IPS-15b (cell line): ENCODE measurements at regions not wholly inside any gene's neighbourhood (a gene's known extent, or its start where the extent isn't known, plus 50 kb on each side); places are given as distances from the start of the nearest gene placed in this dataset.

Experiments used
- H3K27me3 ChIP-seq: one replicate; pipeline ENCODE4 v1.6.1; 2013; ENCODE audit warnings: low read length; ENCODE audit not compliant: control insufficient read depth, insufficient read depth
- H3K36me3 ChIP-seq: one replicate; pipeline ENCODE4 v1.6.1; 2013; ENCODE audit warnings: low read length; ENCODE audit not compliant: control insufficient read depth, insufficient read depth
- H3K4me1 ChIP-seq: one replicate; pipeline ENCODE4 v1.6.1; 2013; ENCODE audit warnings: mild to moderate bottlenecking, low read length; ENCODE audit not compliant: control insufficient read depth, insufficient read depth
- H3K4me3 ChIP-seq: one replicate; pipeline ENCODE4 v1.5.1; 2013; ENCODE audit warnings: low read depth, low read length
- H3K9ac ChIP-seq: one replicate; pipeline ENCODE4 v1.6.1; 2013; ENCODE audit warnings: low read depth, mild to moderate bottlenecking, low read length
- H3K9me3 ChIP-seq: one replicate; pipeline ENCODE4 v1.6.1; 2013; ENCODE audit warnings: mild to moderate bottlenecking, low read length; ENCODE audit not compliant: control insufficient read depth, insufficient read depth

- Histone ChIP-seq H3K4me1 (peaks cover 3% of the 10 kb centered on the region), H3K27me3 (no peaks in the 10 kb centered on the region), H3K4me3 (no peak overlapping the region), H3K36me3 (no peaks in the 10 kb centered on the region), H3K9me3 (no peaks in the 10 kb centered on the region), H3K9ac (no peak overlapping the region)
Observed at GRCh38 chr14:54332490-54332889, 64.3 kb upstream of the CDKN3 start.

GRCh38 chr14:54333511-54333910, 63.3 kb upstream of the CDKN3 start:
- no peaks in the 10 kb centered on the region for H3K27me3 ChIP-seq
- H3K36me3 ChIP-seq = no peaks in the 10 kb centered on the region
- H3K9ac ChIP-seq = no peak overlapping the region
- peaks cover 4% of the 10 kb centered on the region for H3K4me1 ChIP-seq
- no peaks in the 10 kb centered on the region for H3K9me3 ChIP-seq
- no peak overlapping the region for H3K4me3 ChIP-seq

GRCh38 chr14:54335569-54336155, 61.1 kb upstream of the CDKN3 start:
- Histone ChIP-seq H3K27me3 (no peaks in the 10 kb centered on the region), H3K9ac (no peak overlapping the region), H3K9me3 (no peaks in the 10 kb centered on the region), H3K4me1 (peaks cover 8% of the 10 kb centered on the region), H3K4me3 (no peak overlapping the region), H3K36me3 (no peaks in the 10 kb centered on the region)

- peaks cover 8% of the 10 kb centered on the region for H3K4me1 ChIP-seq
- H3K9me3 ChIP-seq = no peaks in the 10 kb centered on the region
- H3K36me3 ChIP-seq = no peaks in the 10 kb centered on the region
- H3K27me3 ChIP-seq = no peaks in the 10 kb centered on the region
- H3K9ac ChIP-seq = no peak overlapping the region
- H3K4me3 ChIP-seq = no peak overlapping the region
Observed at GRCh38 chr14:54337314-54337713, 59.5 kb upstream of the CDKN3 start.

- Histone ChIP-seq H3K27me3 (no peaks in the 10 kb centered on the region), H3K4me3 (no peak overlapping the region), H3K9me3 (no peaks in the 10 kb centered on the region), H3K9ac (no peak overlapping the region), H3K36me3 (no peaks in the 10 kb centered on the region), H3K4me1 (peaks cover 8% of the 10 kb centered on the region)
Observed at GRCh38 chr14:54338696-54339317, 58.0 kb upstream of the CDKN3 start.

GRCh38 chr14:54339771-54340170, 57.0 kb upstream of the CDKN3 start:
- Histone ChIP-seq H3K9me3 (no peaks in the 10 kb centered on the region), H3K9ac (no peak overlapping the region), H3K4me1 (peaks cover 8% of the 10 kb centered on the region), H3K4me3 (no peak overlapping the region), H3K36me3 (no peaks in the 10 kb centered on the region), H3K27me3 (no peaks in the 10 kb centered on the region)

GRCh38 chr14:54342806-54343205, 54.0 kb upstream of the CDKN3 start:
- Histone ChIP-seq H3K4me1 (peaks cover 14% of the 10 kb centered on the region), H3K9ac (no peak overlapping the region), H3K36me3 (no peaks in the 10 kb centered on the region), H3K4me3 (no peak overlapping the region), H3K9me3 (no peaks in the 10 kb centered on the region), H3K27me3 (no peaks in the 10 kb centered on the region)

GRCh38 chr14:54343272-54344121, 53.3 kb upstream of the CDKN3 start:
- Histone ChIP-seq H3K9ac (no peak overlapping the region), H3K27me3 (no peaks in the 10 kb centered on the region), H3K4me1 (peaks cover 14% of the 10 kb centered on the region), H3K4me3 (no peak overlapping the region), H3K9me3 (no peaks in the 10 kb centered on the region), H3K36me3 (no peaks in the 10 kb centered on the region)

GRCh38 chr14:54344445-54344844, 52.4 kb upstream of the CDKN3 start:
- Histone ChIP-seq H3K9me3 (no peaks in the 10 kb centered on the region), H3K9ac (no peak overlapping the region), H3K4me1 (peaks cover 11% of the 10 kb centered on the region), H3K27me3 (no peaks in the 10 kb centered on the region), H3K36me3 (no peaks in the 10 kb centered on the region), H3K4me3 (no peak overlapping the region)

- Histone ChIP-seq H3K4me3 (no peak overlapping the region), H3K36me3 (no peaks in the 10 kb centered on the region), H3K27me3 (no peaks in the 10 kb centered on the region), H3K9me3 (no peaks in the 10 kb centered on the region), H3K9ac (no peak overlapping the region), H3K4me1 (peaks cover 11% of the 10 kb centered on the region)
Observed at GRCh38 chr14:54346257-54346656, 50.5 kb upstream of the CDKN3 start.
